ENCODE measurements at regions not wholly inside any gene's neighbourhood (a gene's known extent, or its start where the extent isn't known, plus 50 kb on each side); places are given as distances from the start of the nearest gene placed in this dataset.
"Not testable (repeated sequence)": the region's sequence is repeated elsewhere in the genome, so short reads cannot be mapped to it uniquely, and the experiment has no call there.

- no peak for DNase-seq
- in situ Hi-C loops (cut with HindIII; ENCODE audit: low pct_ligation_motif_present, low pct_unique_long_range_greater_than_20kb, low sequenced_read_pairs) = no loop called here
Measured at GRCh38 chr9:85872463-85872862, 68.5 kb upstream of the NAA35 start.

DNA sequence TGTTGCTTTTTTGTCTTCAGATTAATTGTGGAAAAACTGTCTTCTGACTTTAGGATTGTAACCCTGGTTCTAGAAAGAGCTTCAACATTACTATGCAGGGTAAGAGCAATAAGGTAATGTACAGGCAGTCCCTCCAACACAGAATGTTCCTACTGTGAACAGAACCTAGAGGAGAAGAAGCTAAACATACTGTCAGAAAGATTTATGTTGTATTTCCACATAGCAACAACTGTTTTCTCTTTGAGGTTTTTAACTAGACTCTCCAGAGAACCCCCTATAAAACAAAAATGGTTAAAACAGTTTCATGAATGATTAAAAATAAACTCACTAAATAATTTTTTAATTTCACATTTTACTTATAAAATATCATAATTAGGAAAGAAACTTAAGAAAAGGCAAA is 64.3 kb upstream of the NAA35 start:
- in situ Hi-C loops (cut with HindIII; ENCODE audit: low pct_ligation_motif_present, low pct_unique_long_range_greater_than_20kb, low sequenced_read_pairs) = no loop called here
- no peak for DNase-seq

GRCh38 chr9:85878872-85879597 is 61.9 kb upstream of the NAA35 start:
- DNase-seq; in situ Hi-C loops (cut with HindIII; ENCODE audit: low pct_ligation_motif_present, low pct_unique_long_range_greater_than_20kb, low sequenced_read_pairs): not testable (repeated sequence)

- DNase-seq; in situ Hi-C loops (cut with HindIII; ENCODE audit: low pct_ligation_motif_present, low pct_unique_long_range_greater_than_20kb, low sequenced_read_pairs): not testable (repeated sequence)
Measured at GRCh38 chr9:85880507-85880906, 60.4 kb upstream of the NAA35 start.

DNA sequence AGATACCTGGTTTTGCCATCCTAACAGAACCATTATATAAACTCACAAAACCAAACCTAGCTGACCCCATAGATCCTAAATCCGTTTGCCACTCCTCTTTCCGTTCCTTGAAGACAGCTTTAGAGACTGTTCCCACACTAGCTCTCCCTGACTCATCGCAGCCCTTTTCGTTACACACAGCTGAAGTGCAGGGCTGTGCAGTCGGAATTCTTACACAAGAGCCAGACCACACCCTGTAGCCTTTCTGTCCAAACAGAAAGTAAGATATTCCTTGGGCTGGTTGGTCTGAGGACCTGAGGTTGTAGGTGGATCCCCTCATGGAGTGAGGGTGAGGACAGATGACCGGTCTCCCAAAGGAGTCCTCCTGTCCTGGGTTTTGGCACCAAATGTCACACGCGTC is 56.7 kb upstream of the NAA35 start:
- in situ Hi-C loops (cut with HindIII; ENCODE audit: low pct_ligation_motif_present, low pct_unique_long_range_greater_than_20kb, low sequenced_read_pairs) = no loop called here
- no peak for DNase-seq

DNA sequence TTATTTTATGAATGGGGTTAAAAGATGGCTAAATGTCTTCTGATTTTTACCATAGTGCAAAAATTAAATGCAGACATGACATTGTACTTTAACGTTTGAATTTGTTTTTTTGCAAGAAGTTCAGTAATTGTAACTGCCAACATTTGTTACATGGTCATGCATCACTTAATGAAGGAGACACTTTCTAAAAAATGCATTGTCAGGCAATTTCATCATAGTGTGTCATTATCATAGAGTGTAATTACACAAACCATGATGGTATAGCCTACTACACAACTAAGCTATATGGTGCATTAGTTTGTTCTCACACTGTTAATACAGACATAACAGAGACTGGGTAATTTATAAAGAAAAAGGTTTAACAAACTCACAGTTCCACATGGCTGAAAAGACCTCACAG is 50.0 kb upstream of the NAA35 start:
- in situ Hi-C loops (cut with HindIII; ENCODE audit: low pct_ligation_motif_present, low pct_unique_long_range_greater_than_20kb, low sequenced_read_pairs) = no loop called here
- no peak for DNase-seq

All from ACHN (cell line).